GM19452 (cell line): ENCODE measurements at regions not wholly inside any gene's neighbourhood (a gene's known extent, or its start where the extent isn't known, plus 50 kb on each side); places are given as distances from the start of the nearest gene placed in this dataset.

Experiments used
- ATAC-seq: cut with Tn5 transposase; IDR thresholded peaks from one replicate; pipeline ENCODE4 v1.9.1; 2021; ENCODE audit not compliant: unreplicated experiment

DNA sequence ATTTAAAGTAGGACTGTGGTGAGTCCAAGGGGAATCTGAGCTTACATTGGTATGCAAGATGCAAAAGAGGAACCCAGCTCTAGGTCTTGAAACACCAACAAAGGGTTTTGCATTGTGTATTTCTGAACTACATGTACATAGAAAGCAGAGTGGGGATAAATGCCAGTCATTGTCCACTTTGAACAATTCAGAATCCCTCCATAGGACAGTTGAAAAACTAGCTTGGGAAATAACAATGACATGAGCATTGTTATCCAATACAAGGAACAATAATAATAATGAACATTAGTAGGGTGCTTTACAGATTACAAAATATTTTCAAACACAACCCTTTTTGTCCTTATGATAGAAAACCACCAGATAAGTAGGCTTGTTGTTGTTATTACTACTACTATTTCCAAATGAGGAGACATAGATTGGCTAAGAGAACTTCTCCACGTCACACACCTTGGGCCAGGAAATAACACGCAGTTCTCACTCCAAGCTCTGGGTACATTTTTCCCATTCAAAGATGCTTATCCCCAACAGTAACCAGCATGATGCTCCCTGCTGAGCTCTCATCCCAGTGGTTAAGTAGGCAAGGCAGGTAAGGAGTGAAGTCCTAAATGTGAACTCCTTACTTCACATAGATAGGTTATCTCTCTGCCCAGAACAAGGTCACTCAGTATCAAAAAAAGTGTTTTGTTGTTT is 51.7 kb upstream of the RASSF8 start:
- no peak for ATAC-seq
